SK-N-SH treated with all-trans-retinoic acid at 6 μM for 48 hours (cell line): ENCODE measurements at regions not wholly inside any gene's neighbourhood (a gene's known extent, or its start where the extent isn't known, plus 50 kb on each side); places are given as distances from the start of the nearest gene placed in this dataset.

Source experiments
- ATAC-seq: fragments of 200-7000 bp; cut with Tn5 transposase; 3 replicates; pipeline ENCODE4 v1.9.1; 2020; ENCODE audit warnings: mild to moderate bottlenecking, moderate library complexity
- ARNTL ChIP-seq: fragments of 450-650 bp; formaldehyde crosslinking; IDR thresholded peaks from 2 replicates; pipeline ENCODE4 v1.5.0; 2020; ENCODE audit warnings: low read depth, mild to moderate bottlenecking, moderate library complexity, borderline replicate concordance
- BACH2 ChIP-seq: fragments of 250-450 bp; sonication (Bioruptor Pico); IDR thresholded peaks from 2 replicates; pipeline ENCODE4 v1.9.0; 2021; ENCODE audit warnings: mild to moderate bottlenecking, borderline replicate concordance
- CSRNP3 ChIP-seq: fragments of 250-450 bp; sonication (Bioruptor Pico); IDR thresholded peaks from 2 replicates; pipeline ENCODE4 v1.5.1; 2021; ENCODE audit warnings: mild to moderate bottlenecking, moderate library complexity
- GLIS3 ChIP-seq: fragments of 250-450 bp; sonication (Bioruptor Pico); IDR thresholded peaks from 2 replicates; pipeline ENCODE4 v1.5.0; 2020; ENCODE audit warnings: mild to moderate bottlenecking, moderate library complexity
- ISL1 ChIP-seq: fragments of 250-450 bp; sonication (Bioruptor Pico); IDR thresholded peaks from 2 replicates; pipeline ENCODE4 v2.1.2; 2022; ENCODE audit warnings: mild to moderate bottlenecking, moderate library complexity
- OSR1 ChIP-seq: fragments of 250-450 bp; sonication (Bioruptor Pico); IDR thresholded peaks from 2 replicates; pipeline ENCODE4 v1.8.0; 2022; ENCODE audit warnings: moderate library complexity, mild to moderate bottlenecking, inconsistent platforms
- POU6F1 ChIP-seq: fragments of 250-450 bp; sonication (Bioruptor Pico); IDR thresholded peaks from 2 replicates; pipeline ENCODE4 v1.8.0; 2021; ENCODE audit warnings: low read depth, mild to moderate bottlenecking, moderate library complexity, borderline replicate concordance
- RARB ChIP-seq: fragments of 250-450 bp; sonication (Bioruptor Pico); IDR thresholded peaks from 2 replicates; pipeline ENCODE4 v1.8.0; 2021; ENCODE audit warnings: mild to moderate bottlenecking, moderate library complexity
- SNAI2 ChIP-seq: fragments of 250-450 bp; sonication (Bioruptor Pico); IDR thresholded peaks from 2 replicates; pipeline ENCODE4 v1.5.0; 2020; ENCODE audit warnings: mild to moderate bottlenecking, moderate library complexity
- TCF4 ChIP-seq: fragments of 250-450 bp; sonication (Bioruptor Pico); IDR thresholded peaks from 2 replicates; pipeline ENCODE4 v1.8.0; 2021; ENCODE audit warnings: mild to moderate bottlenecking, moderate library complexity, borderline replicate concordance
- TOX ChIP-seq: fragments of 250-450 bp; sonication (Bioruptor Pico); IDR thresholded peaks from 2 replicates; pipeline ENCODE4 v1.8.0; 2021; ENCODE audit warnings: mild to moderate bottlenecking, moderate library complexity, borderline replicate concordance
- ZC3H10 ChIP-seq: fragments of 250-450 bp; sonication (Bioruptor Pico); IDR thresholded peaks from 2 replicates; pipeline ENCODE4 v1.5.1; 2021; ENCODE audit warnings: mild to moderate bottlenecking, moderate library complexity
- ZFP3 ChIP-seq: fragments of 250-450 bp; sonication (Bioruptor Pico); IDR thresholded peaks from 2 replicates; pipeline ENCODE4 v1.5.0; 2020; ENCODE audit warnings: mild to moderate bottlenecking, moderate library complexity
- ZFP30 ChIP-seq: fragments of 450-650 bp; formaldehyde crosslinking; IDR thresholded peaks from 2 replicates; pipeline ENCODE4 v1.5.0; 2022; ENCODE audit warnings: mild to moderate bottlenecking, moderate library complexity
- ZNF565 ChIP-seq: fragments of 450-650 bp; formaldehyde crosslinking; conservative IDR thresholded peaks from 2 replicates; pipeline ENCODE4 v1.5.0; 2020; ENCODE audit warnings: low read depth, mild to moderate bottlenecking, moderate library complexity
- ZNF70 ChIP-seq: fragments of 450-650 bp; formaldehyde crosslinking; IDR thresholded peaks from 2 replicates; pipeline ENCODE4 v1.5.0; 2020; ENCODE audit warnings: mild to moderate bottlenecking, moderate library complexity
- ZNF8 ChIP-seq: fragments of 450-650 bp; formaldehyde crosslinking; IDR thresholded peaks from 2 replicates; pipeline ENCODE4 v1.5.0; 2020; ENCODE audit warnings: mild to moderate bottlenecking, moderate library complexity
- TF ChIP-seq, protein P1 (sequence below): fragments of 250-450 bp; sonication (Bioruptor Pico); IDR thresholded peaks from 2 replicates; pipeline ENCODE4 v1.8.0; 2020; ENCODE audit warnings: mild to moderate bottlenecking, moderate library complexity, borderline replicate concordance
- TF ChIP-seq, protein P2 (sequence below): fragments of 250-450 bp; sonication (Bioruptor Pico); IDR thresholded peaks from 2 replicates; pipeline ENCODE4 v1.5.0; 2020; ENCODE audit warnings: mild to moderate bottlenecking, moderate library complexity
- TF ChIP-seq, protein P3 (sequence below): fragments of 250-450 bp; sonication (Bioruptor Pico); IDR thresholded peaks from 2 replicates; pipeline ENCODE4 v1.5.1; 2020; ENCODE audit warnings: low read depth, mild to moderate bottlenecking, moderate library complexity

DNA sequence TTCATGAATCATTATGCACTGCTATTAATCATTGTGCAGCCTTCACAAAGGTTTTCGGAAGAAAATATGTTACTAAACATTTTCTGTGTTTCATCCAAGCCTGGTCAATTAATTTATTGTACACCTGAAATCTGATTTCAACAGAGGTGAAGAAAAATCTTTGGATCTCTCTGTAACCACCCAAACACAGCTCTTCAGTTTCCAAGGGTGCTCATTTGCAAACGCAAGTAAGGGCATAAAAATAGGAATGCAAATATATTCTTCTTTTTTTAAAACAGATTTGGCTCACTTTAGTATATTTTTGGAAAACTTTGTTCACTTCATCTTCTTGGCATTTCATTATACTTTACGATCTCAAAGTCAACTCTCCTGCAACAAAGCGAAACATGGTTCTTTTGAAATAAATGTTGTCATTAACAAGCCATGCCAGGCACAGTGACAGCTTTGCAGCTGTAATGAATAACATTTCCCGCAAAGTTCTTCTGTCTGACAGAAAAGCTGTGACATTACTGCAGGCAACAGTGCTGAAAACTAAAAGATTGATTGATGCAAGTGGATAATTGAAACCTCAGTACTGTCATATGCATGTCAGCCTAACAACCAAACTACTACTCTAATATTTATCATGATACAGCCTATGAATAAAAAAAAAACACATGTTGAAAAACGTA, 348.3 kb downstream of the FRK start:
- no peak for TF ChIP-seq OSR1 (CRISPR knock-in tag)
- ATAC-seq: no peak

DNA sequence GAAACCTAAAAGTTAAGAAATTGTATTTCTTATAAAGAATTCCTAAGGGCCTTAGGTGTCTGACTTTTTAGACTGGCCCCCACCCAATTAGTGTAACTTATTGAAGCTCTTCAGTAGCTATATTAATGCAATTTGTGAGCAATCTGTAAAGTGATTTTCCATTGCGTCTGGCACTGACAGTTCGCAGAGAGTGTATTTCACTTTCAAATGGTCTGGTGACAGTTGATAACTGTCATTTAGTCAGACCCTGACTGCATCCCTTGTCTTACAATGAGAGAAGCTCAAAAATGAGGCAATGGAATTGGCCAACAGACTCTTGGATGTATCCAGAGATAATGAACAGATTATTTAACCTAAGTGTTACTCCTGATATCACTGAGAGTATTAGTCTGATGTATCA, 351.8 kb downstream of the FRK start:
- TF ChIP-seq BACH2 (CRISPR knock-in tag) (no peak), OSR1 (CRISPR knock-in tag) (no peak), GLIS3 (CRISPR knock-in tag) (no peak), ARNTL (CRISPR knock-in tag) (no peak), TCF4 (CRISPR knock-in tag) (no peak), ZC3H10 (CRISPR knock-in tag) (no peak), TOX (no peak), RARB (CRISPR knock-in tag) (no peak), ZFP3 (CRISPR knock-in tag) (no peak), ZNF8 (no peak), ISL1 (no peak), ZNF565 (CRISPR knock-in tag) (no peak), CSRNP3 (CRISPR knock-in tag) (no peak), POU6F1 (CRISPR knock-in tag) (no peak), ZNF70 (CRISPR knock-in tag) (no peak), ZFP30 (no peak)
- TF ChIP-seq, protein P1, sequence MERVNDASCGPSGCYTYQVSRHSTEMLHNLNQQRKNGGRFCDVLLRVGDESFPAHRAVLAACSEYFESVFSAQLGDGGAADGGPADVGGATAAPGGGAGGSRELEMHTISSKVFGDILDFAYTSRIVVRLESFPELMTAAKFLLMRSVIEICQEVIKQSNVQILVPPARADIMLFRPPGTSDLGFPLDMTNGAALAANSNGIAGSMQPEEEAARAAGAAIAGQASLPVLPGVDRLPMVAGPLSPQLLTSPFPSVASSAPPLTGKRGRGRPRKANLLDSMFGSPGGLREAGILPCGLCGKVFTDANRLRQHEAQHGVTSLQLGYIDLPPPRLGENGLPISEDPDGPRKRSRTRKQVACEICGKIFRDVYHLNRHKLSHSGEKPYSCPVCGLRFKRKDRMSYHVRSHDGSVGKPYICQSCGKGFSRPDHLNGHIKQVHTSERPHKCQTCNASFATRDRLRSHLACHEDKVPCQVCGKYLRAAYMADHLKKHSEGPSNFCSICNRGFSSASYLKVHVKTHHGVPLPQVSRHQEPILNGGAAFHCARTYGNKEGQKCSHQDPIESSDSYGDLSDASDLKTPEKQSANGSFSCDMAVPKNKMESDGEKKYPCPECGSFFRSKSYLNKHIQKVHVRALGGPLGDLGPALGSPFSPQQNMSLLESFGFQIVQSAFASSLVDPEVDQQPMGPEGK: no peak
- TF ChIP-seq, protein P2, sequence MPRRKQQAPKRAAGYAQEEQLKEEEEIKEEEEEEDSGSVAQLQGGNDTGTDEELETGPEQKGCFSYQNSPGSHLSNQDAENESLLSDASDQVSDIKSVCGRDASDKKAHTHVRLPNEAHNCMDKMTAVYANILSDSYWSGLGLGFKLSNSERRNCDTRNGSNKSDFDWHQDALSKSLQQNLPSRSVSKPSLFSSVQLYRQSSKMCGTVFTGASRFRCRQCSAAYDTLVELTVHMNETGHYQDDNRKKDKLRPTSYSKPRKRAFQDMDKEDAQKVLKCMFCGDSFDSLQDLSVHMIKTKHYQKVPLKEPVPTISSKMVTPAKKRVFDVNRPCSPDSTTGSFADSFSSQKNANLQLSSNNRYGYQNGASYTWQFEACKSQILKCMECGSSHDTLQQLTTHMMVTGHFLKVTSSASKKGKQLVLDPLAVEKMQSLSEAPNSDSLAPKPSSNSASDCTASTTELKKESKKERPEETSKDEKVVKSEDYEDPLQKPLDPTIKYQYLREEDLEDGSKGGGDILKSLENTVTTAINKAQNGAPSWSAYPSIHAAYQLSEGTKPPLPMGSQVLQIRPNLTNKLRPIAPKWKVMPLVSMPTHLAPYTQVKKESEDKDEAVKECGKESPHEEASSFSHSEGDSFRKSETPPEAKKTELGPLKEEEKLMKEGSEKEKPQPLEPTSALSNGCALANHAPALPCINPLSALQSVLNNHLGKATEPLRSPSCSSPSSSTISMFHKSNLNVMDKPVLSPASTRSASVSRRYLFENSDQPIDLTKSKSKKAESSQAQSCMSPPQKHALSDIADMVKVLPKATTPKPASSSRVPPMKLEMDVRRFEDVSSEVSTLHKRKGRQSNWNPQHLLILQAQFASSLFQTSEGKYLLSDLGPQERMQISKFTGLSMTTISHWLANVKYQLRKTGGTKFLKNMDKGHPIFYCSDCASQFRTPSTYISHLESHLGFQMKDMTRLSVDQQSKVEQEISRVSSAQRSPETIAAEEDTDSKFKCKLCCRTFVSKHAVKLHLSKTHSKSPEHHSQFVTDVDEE (CRISPR knock-in tag): no peak
- ATAC-seq: no peak

DNA sequence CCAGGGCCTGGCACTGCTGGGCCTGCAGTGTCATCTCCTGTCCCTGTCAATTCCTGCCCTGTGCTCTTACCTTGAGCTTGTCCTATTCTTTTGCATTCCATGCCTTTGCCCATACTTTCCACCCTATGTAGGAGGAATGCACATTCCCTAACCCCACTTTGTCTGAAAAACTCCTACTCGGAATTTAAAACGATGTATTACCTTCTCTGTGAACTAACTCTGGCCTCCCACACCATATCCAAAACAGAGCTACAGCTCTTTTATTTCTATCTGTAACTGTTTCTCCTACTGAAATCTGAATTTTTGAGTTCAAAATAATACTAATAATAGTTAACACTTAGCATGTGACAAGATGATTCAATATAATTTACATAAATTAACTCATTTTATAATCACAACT, 353.7 kb downstream of the FRK start:
- ATAC-seq: no peak
- no peak for TF ChIP-seq SNAI2 (CRISPR knock-in tag)
- TF ChIP-seq ZFP30: no peak
- TF ChIP-seq, protein P1: no peak
- no peak for TF ChIP-seq ZNF70 (CRISPR knock-in tag)
- TF ChIP-seq TCF4 (CRISPR knock-in tag): no peak
- TF ChIP-seq POU6F1 (CRISPR knock-in tag): no peak
- TF ChIP-seq, protein P3, sequence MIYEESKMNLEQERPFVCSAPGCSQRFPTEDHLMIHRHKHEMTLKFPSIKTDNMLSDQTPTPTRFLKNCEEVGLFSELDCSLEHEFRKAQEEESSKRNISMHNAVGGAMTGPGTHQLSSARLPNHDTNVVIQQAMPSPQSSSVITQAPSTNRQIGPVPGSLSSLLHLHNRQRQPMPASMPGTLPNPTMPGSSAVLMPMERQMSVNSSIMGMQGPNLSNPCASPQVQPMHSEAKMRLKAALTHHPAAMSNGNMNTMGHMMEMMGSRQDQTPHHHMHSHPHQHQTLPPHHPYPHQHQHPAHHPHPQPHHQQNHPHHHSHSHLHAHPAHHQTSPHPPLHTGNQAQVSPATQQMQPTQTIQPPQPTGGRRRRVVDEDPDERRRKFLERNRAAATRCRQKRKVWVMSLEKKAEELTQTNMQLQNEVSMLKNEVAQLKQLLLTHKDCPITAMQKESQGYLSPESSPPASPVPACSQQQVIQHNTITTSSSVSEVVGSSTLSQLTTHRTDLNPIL (CRISPR knock-in tag): no peak
- no peak for TF ChIP-seq RARB (CRISPR knock-in tag)
- TF ChIP-seq, protein P2 (CRISPR knock-in tag): no peak
